ENCODE measurements at regions not wholly inside any gene's neighbourhood (a gene's known extent, or its start where the extent isn't known, plus 50 kb on each side); places are given as distances from the start of the nearest gene placed in this dataset.

DNA sequence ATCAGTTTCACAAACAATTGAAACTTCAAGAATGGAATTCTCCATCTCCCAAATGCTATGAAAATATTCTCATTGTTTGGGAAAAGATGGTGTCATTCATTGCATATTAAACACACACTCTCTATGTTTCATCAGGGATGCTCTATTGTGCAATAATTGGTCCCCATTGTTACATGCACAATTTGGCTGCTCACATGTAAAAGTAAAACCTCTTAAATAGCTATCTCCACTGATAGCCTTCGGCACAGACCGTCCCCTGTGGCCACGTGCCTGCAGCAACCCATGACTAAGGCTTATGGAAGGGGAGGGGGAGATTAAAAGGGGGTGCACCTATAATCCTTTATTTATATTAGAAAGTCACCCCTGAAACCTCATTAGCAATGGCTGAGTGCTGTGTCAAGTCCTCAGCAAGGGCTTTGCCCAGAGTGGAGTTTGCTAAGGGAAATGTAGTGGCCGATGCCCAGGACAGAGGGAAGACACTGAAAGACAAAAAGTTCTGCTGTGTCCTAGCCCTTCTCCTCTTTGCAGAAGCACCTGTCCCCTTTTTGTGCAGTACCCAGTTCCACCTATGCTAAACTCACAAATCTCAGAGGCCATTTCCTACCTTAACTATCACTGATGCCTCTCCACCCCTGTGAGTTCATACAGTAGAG, 309.6 kb upstream of the ESRRG start:
- FAIRE-seq (no peak), ATAC-seq (no peak), DNase-seq (ENCODE audit: low read depth in 1 of 2, low spot score in 1 of 2) (no peak)
- Histone ChIP-seq H3K9me3 (no peaks in the 10 kb centered on the region), H3K4me3 (no peak overlapping the region), H3K4me2 (no peak overlapping the region), H3K27ac (no peak overlapping the region), H3K4me1 (peaks cover 6% of the 10 kb centered on the region; the same call in 1 of the 3 replicates)
- 71% methylated on average over 4 of the region's 4 CpGs for WGBS (ENCODE audit: missing lambda C conversion rate)
- POLR2A ChIA-PET = no interaction called here
- CTCF ChIA-PET = no interaction called here
- TF ChIP-seq, protein P1, sequence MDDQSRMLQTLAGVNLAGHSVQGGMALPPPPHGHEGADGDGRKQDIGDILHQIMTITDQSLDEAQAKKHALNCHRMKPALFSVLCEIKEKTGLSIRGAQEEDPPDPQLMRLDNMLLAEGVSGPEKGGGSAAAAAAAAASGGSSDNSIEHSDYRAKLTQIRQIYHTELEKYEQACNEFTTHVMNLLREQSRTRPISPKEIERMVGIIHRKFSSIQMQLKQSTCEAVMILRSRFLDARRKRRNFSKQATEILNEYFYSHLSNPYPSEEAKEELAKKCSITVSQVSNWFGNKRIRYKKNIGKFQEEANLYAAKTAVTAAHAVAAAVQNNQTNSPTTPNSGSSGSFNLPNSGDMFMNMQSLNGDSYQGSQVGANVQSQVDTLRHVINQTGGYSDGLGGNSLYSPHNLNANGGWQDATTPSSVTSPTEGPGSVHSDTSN (IDR thresholded peaks at IDR 0.05) = no peak
- TF ChIP-seq MYC (IDR thresholded peaks at IDR 0.05; ENCODE audit: borderline replicate concordance, low read length) = no peak
- TF ChIP-seq HEYL (CRISPR knock-in tag; IDR thresholded peaks at IDR 0.05) = no peak
- no peak for TF ChIP-seq JUN (IDR thresholded peaks at IDR 0.05)
- no peak for TF ChIP-seq MAFK (IDR thresholded peaks at IDR 0.05; ENCODE audit: partially characterized antibody)
- TF ChIP-seq FOSB (CRISPR knock-in tag; IDR thresholded peaks at IDR 0.05) = no peak
- TF ChIP-seq ZNF302 (CRISPR knock-in tag; IDR thresholded peaks at IDR 0.05) = no peak
- no peak for TF ChIP-seq FOSL2 (IDR thresholded peaks at IDR 0.05)
- no peak for TF ChIP-seq FOSL2 (CRISPR knock-in tag; IDR thresholded peaks at IDR 0.05)
- no peak for TF ChIP-seq TFCP2L1 (CRISPR knock-in tag; IDR thresholded peaks at IDR 0.05)
- TF ChIP-seq TP53 (CRISPR knock-in tag; IDR thresholded peaks at IDR 0.05) = no peak
- no peak for TF ChIP-seq CEBPB (IDR thresholded peaks at IDR 0.05)
- no peak for TF ChIP-seq CBX8 (IDR thresholded peaks at IDR 0.05)
- no peak for TF ChIP-seq POLR2A (IDR thresholded peaks at IDR 0.05; ENCODE audit: low read length)
- no peak for TF ChIP-seq EP300 (IDR thresholded peaks at IDR 0.05)
- TF ChIP-seq HOXA7 (CRISPR knock-in tag; IDR thresholded peaks at IDR 0.05) = no peak
- TF ChIP-seq, protein P2, sequence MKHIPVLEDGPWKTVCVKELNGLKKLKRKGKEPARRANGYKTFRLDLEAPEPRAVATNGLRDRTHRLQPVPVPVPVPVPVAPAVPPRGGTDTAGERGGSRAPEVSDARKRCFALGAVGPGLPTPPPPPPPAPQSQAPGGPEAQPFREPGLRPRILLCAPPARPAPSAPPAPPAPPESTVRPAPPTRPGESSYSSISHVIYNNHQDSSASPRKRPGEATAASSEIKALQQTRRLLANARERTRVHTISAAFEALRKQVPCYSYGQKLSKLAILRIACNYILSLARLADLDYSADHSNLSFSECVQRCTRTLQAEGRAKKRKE (CRISPR knock-in tag; IDR thresholded peaks at IDR 0.05; ENCODE audit: low read depth) = no peak
- no peak for TF ChIP-seq SREBF2 (IDR thresholded peaks at IDR 0.05)

DNA sequence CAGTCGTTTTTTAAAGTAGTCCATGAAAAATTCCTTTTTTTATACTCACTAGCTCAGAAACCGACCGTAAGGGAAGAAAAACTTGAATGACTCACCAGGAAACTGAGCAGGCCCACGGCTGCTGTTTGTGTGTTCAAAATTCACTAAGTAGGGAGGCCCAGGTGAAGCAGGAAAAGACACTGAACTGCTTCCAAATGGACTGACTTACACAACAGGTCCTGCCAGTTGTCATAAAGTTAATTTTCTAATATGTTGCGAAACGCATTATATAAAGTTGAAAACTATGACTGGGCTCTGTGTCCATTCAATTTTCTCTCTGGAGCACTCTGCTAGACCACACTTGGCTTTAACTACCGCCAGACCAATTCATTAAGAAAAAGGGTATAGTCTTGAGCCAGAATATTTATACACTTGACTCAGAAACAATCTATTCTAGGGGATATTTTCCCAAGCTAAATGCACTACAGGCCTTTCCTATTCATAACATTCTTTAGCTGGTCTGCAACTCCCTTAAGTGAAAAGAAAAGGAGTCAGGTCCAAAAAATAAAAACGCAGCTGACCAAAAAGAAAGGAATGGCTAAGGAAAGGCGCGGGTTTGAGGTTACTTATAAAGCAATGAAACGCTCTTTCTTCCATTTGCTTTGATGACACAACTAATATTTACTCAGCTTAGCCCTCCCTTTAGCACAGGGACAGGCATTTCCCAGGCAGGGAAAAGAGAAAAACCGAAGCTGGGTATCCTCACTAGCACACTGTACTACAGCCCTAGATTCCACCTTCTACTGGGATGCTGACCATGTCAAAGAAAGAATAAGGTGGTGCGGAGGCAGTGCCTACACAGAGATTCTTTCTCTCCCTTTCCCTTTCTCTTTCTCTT, 306.3 kb upstream of the ESRRG start:
- Histone ChIP-seq H3K27ac (no peak overlapping the region), H3K4me3 (no peak overlapping the region), H3K9me3 (no peaks in the 10 kb centered on the region), H3K4me1 (peaks cover 6% of the 10 kb centered on the region; the same call in 1 of the 3 replicates), H3K4me2 (peak overlapping the region; percentile 42)
- peak in 1 of 2 experiments; percentile 28; a peak in 2 of 4 replicates for TF ChIP-seq CEBPB (IDR thresholded peaks at IDR 0.05)
- no peak for TF ChIP-seq MAZ (IDR thresholded peaks at IDR 0.05; ENCODE audit: borderline replicate concordance, low read depth, low read length)
- DNase-seq (ENCODE audit: low read depth in 1 of 2, low spot score in 1 of 2) = peak in 1 of 2 experiments; percentile 11
- FAIRE-seq = no peak
- 20% methylated on average over 13 of the region's 13 CpGs for WGBS (ENCODE audit: missing lambda C conversion rate)
- POLR2A ChIA-PET = no interaction called here
- no peak for ATAC-seq
- CTCF ChIA-PET = no interaction called here

DNA sequence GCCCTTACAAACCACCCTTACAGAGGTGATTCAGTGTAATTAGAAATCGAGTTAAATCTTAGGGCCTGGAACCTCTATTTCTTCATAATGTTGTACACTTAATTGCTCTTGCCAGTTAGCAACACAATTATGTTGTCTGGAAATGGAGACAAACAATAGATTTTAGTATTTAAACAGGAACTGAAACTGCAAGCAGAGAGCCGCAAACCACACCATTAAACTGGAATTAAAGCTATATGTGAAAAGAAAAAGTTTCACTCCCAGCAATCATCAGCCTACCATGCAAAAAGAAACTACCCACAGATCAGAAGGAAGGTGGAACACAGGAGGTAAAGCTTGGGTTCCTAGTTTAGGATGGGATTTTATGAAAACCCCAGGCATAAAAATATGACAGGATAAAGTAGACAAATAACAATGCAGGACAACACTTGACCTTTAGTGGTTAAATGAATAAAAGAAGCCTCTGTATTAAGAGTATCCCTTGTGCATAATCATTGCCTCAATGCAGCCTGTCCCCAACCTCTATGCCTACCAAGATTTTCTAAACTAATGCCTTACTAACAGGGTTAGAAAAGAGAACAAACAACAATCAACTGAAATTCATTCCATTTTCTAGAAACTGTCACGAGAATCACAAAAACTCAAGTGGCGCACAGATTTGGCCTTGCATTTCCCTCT, 304.3 kb upstream of the ESRRG start:
- 66% methylated on average over 4 of the region's 4 CpGs for WGBS (ENCODE audit: missing lambda C conversion rate)
- H3K4me3 ChIP-seq = no peak overlapping the region
- ChIA-PET POLR2A (no interaction called here), CTCF (no interaction called here)
- DNase-seq (ENCODE audit: low read depth in 1 of 2, low spot score in 1 of 2) (no peak), ATAC-seq (no peak), FAIRE-seq (no peak)
- peaks cover 6% of the 10 kb centered on the region; the same call in 1 of the 3 replicates for H3K4me1 ChIP-seq
- no peak overlapping the region for H3K27ac ChIP-seq
- no peaks in the 10 kb centered on the region for H3K9me3 ChIP-seq
- H3K4me2 ChIP-seq = no peak overlapping the region
- no peak for TF ChIP-seq NR3C1 (IDR thresholded peaks at IDR 0.05)
- no peak for TF ChIP-seq CHD4 (IDR thresholded peaks at IDR 0.05; ENCODE audit: borderline replicate concordance)
- TF ChIP-seq SMC3 (IDR thresholded peaks at IDR 0.05) = no peak
- TF ChIP-seq, protein P3, sequence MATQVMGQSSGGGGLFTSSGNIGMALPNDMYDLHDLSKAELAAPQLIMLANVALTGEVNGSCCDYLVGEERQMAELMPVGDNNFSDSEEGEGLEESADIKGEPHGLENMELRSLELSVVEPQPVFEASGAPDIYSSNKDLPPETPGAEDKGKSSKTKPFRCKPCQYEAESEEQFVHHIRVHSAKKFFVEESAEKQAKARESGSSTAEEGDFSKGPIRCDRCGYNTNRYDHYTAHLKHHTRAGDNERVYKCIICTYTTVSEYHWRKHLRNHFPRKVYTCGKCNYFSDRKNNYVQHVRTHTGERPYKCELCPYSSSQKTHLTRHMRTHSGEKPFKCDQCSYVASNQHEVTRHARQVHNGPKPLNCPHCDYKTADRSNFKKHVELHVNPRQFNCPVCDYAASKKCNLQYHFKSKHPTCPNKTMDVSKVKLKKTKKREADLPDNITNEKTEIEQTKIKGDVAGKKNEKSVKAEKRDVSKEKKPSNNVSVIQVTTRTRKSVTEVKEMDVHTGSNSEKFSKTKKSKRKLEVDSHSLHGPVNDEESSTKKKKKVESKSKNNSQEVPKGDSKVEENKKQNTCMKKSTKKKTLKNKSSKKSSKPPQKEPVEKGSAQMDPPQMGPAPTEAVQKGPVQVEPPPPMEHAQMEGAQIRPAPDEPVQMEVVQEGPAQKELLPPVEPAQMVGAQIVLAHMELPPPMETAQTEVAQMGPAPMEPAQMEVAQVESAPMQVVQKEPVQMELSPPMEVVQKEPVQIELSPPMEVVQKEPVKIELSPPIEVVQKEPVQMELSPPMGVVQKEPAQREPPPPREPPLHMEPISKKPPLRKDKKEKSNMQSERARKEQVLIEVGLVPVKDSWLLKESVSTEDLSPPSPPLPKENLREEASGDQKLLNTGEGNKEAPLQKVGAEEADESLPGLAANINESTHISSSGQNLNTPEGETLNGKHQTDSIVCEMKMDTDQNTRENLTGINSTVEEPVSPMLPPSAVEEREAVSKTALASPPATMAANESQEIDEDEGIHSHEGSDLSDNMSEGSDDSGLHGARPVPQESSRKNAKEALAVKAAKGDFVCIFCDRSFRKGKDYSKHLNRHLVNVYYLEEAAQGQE (IDR thresholded peaks at IDR 0.05) = no peak
- TF ChIP-seq KDM5A (IDR thresholded peaks at IDR 0.05) = no peak
- TF ChIP-seq, protein P4, sequence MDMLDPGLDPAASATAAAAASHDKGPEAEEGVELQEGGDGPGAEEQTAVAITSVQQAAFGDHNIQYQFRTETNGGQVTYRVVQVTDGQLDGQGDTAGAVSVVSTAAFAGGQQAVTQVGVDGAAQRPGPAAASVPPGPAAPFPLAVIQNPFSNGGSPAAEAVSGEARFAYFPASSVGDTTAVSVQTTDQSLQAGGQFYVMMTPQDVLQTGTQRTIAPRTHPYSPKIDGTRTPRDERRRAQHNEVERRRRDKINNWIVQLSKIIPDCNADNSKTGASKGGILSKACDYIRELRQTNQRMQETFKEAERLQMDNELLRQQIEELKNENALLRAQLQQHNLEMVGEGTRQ (IDR thresholded peaks at IDR 0.05) = no peak
- TF ChIP-seq POLR2A (IDR thresholded peaks at IDR 0.05; ENCODE audit: low read length) = no peak
- TF ChIP-seq NFE2L2 (conservative IDR thresholded peaks at IDR 0.05; ENCODE audit: low read length) = no peak
- no peak for TF ChIP-seq JUN (IDR thresholded peaks at IDR 0.05)
- no peak for TF ChIP-seq ZC3H11A (IDR thresholded peaks at IDR 0.05)
- TF ChIP-seq RAD21 (conservative IDR thresholded peaks at IDR 0.05 in 1 of 2, IDR thresholded peaks at IDR 0.05 in 1 of 2) = no peak
- TF ChIP-seq FOSB (CRISPR knock-in tag; IDR thresholded peaks at IDR 0.05) = no peak
- no peak for TF ChIP-seq TFCP2L1 (CRISPR knock-in tag; IDR thresholded peaks at IDR 0.05)

Data from A549 (cell line).